CD4-positive, alpha-beta T cell (primary cell): ENCODE measurements at regions not wholly inside any gene's neighbourhood (a gene's known extent, or its start where the extent isn't known, plus 50 kb on each side); places are given as distances from the start of the nearest gene placed in this dataset.

Source experiments
- ATAC-seq: fragments of 200-7000 bp; cut with Tn5 transposase; one replicate; pipeline ENCODE4 v1.10.0; 2022; ENCODE audit warnings: mild to moderate bottlenecking; ENCODE audit not compliant: poor library complexity
- CTCF ChIA-PET: fragments of 350-600 bp; sonication (Branson Sonifier 250); formaldehyde crosslinking; loops from one replicate; lab custom pipeline; 2021; ENCODE audit warnings: antibody characterized with exemption, inconsistent platforms; lab: Charles Lee
- POLR2A ChIA-PET: fragments of 350-600 bp; sonication (Branson Sonifier 250); formaldehyde crosslinking; loops from one replicate; lab custom pipeline; 2021; ENCODE audit warnings: antibody characterized with exemption, inconsistent platforms; lab: Charles Lee
- DNase-seq, 14 experiments: peaks; one replicate each; pipeline ENCODE4 v3.0.0-alpha.2; 2013 to 2020; ENCODE audit warnings: mixed read lengths in 2 of 14
- H3K27ac ChIP-seq, 2 donors: one replicate each; pipeline versions ENCODE4 v1.5.1 to v1.7.0; 2013; ENCODE audit warnings: low read length in 2 of 2, low read depth in 1 of 2, mild to moderate bottlenecking in 1 of 2
- H3K27me3 ChIP-seq, 2 experiments: 1 replicate in 1 of 2; 2 replicates in 1 of 2; pipeline versions ENCODE4 v1.6.1 to v1.7.0; 2013; ENCODE audit warnings: low read length in 2 of 2, control low read depth in 1 of 2, mild to moderate bottlenecking in 1 of 2, moderate library complexity in 1 of 2; ENCODE audit not compliant: insufficient read depth in 2 of 2, control insufficient read depth in 1 of 2
- H3K36me3 ChIP-seq: one replicate; pipeline ENCODE4 v1.6.1; 2013; ENCODE audit warnings: low read length, control low read depth; ENCODE audit not compliant: insufficient read depth
- H3K4me1 ChIP-seq: one replicate; pipeline ENCODE4 v1.6.1; 2013; ENCODE audit warnings: low read length, control low read depth; ENCODE audit not compliant: insufficient read depth
- H3K4me3 ChIP-seq: one replicate; pipeline ENCODE4 v1.5.1; 2013; ENCODE audit warnings: mild to moderate bottlenecking, low read length, moderate library complexity
- H3K9me3 ChIP-seq, 2 experiments: 1 replicate in 1 of 2; 2 replicates in 1 of 2; pipeline versions ENCODE4 v1.6.1 to v1.7.0; 2013; ENCODE audit warnings: low read length in 2 of 2, mild to moderate bottlenecking in 2 of 2, control low read depth in 1 of 2, moderate library complexity in 1 of 2; ENCODE audit not compliant: control insufficient read depth in 1 of 2, insufficient read depth in 1 of 2
- H3K27ac Mint-ChIP-seq: one replicate; pipeline ENCODE4 v1.8.0; 2020; ENCODE audit warnings: mixed read lengths
- H3K27me3 Mint-ChIP-seq: one replicate; pipeline ENCODE4 v1.8.0; 2021; ENCODE audit warnings: mixed read lengths
- H3K36me3 Mint-ChIP-seq: one replicate; pipeline ENCODE4 v1.8.0; 2021; ENCODE audit warnings: low read depth, mixed read lengths
- H3K4me1 Mint-ChIP-seq: one replicate; pipeline ENCODE4 v1.8.0; 2021; ENCODE audit warnings: low read depth, mixed read lengths
- H3K4me3 Mint-ChIP-seq: one replicate; pipeline ENCODE4 v1.8.0; 2020; ENCODE audit warnings: mild to moderate bottlenecking, mixed read lengths
- H3K9me3 Mint-ChIP-seq: one replicate; pipeline ENCODE4 v1.8.0; 2020; ENCODE audit warnings: mixed read lengths
- CTCF ChIP-seq: fragments of 200-600 bp; IDR thresholded peaks from one replicate; pipeline ENCODE4 v1.8.0; 2022; ENCODE audit warnings: antibody characterized with exemption, mild to moderate bottlenecking
- intact Hi-C, 2 experiments: fragments of 100-400 bp; cut with DNase I in 1 of 2; cut with micrococcal nuclease in 1 of 2; formaldehyde crosslinking; loops; one replicate each; pipeline versions ENCODE4 v1.15.1 to v1.9.0; 2023 to 2025; cut with DNase I, micrococcal nuclease

GRCh38 chr6:220721-221475, 71.4 kb upstream of the DUSP22 start:
- no peaks in the 10 kb centered on the region for H3K36me3 ChIP-seq
- no peak overlapping the region for H3K27ac ChIP-seq
- no peak for DNase-seq
- intact Hi-C loops: no loop called here
- H3K4me3 ChIP-seq: no peak overlapping the region
- H3K9me3 ChIP-seq: peaks cover 0 to 4% of the 10 kb centered on the region in 2 experiments
- Mint-ChIP-seq H3K9me3 (no peaks in the 10 kb centered on the region), H3K4me3 (no peak overlapping the region), H3K27me3 (no peaks in the 10 kb centered on the region), H3K4me1 (peaks cover 31% of the 10 kb centered on the region), H3K36me3 (no peaks in the 10 kb centered on the region), H3K27ac (no peak overlapping the region)
- H3K27me3 ChIP-seq: no peaks in the 10 kb centered on the region
- ChIA-PET CTCF (interaction anchor here (3.2 kb wide), 1 partner anchor 31 kb away, joined by 13 read pairs; no protein-coding TSS in a partner anchor), POLR2A (interaction anchor here (1.0 to 1.3 kb wide), 2 partner anchors 12 to 50 kb away, joined by 4 read pairs; no protein-coding TSS in a partner anchor)
- ATAC-seq: no peak
- peaks cover 31% of the 10 kb centered on the region for H3K4me1 ChIP-seq
- TF ChIP-seq CTCF: no peak

GRCh38 chr6:221531-222349, 70.5 kb upstream of the DUSP22 start:
- Mint-ChIP-seq H3K27ac (no peak overlapping the region), H3K4me3 (no peak overlapping the region), H3K27me3 (no peaks in the 10 kb centered on the region), H3K9me3 (no peaks in the 10 kb centered on the region), H3K4me1 (peaks cover 38% of the 10 kb centered on the region), H3K36me3 (no peaks in the 10 kb centered on the region)
- Histone ChIP-seq H3K27ac (no peak overlapping the region), H3K4me1 (peaks cover 33% of the 10 kb centered on the region), H3K4me3 (no peak overlapping the region), H3K9me3 (peaks cover 0 to 4% of the 10 kb centered on the region in 2 experiments), H3K27me3 (no peaks in the 10 kb centered on the region), H3K36me3 (no peaks in the 10 kb centered on the region)
- ATAC-seq (no peak), DNase-seq (no peak)
- ChIA-PET POLR2A (interaction anchor here (1.0 to 1.3 kb wide), 2 partner anchors 12 to 49 kb away, joined by 4 read pairs; no protein-coding TSS in a partner anchor), CTCF (interaction anchor here (3.2 kb wide), 1 partner anchor 32 kb away, joined by 13 read pairs; no protein-coding TSS in a partner anchor)
- no peak for TF ChIP-seq CTCF
- intact Hi-C loops: no loop called here

- POLR2A ChIA-PET: interaction anchor here (0.7 kb wide), 1 partner anchor 278 kb away, joined by 3 read pairs; no protein-coding TSS in a partner anchor
- H3K27ac Mint-ChIP-seq: no peak overlapping the region
Observed at GRCh38 chr6:222468-222867, 69.8 kb upstream of the DUSP22 start.

More at GRCh38 chr6:222468-222867, 69.8 kb upstream of the DUSP22 start:
- peaks cover 33% of the 10 kb centered on the region for H3K4me1 ChIP-seq
- no peaks in the 10 kb centered on the region for H3K36me3 ChIP-seq
- Mint-ChIP-seq H3K4me3 (no peak overlapping the region), H3K4me1 (peaks cover 38% of the 10 kb centered on the region), H3K9me3 (no peaks in the 10 kb centered on the region), H3K36me3 (no peaks in the 10 kb centered on the region), H3K27me3 (no peaks in the 10 kb centered on the region)
- DNase-seq (no peak), ATAC-seq (no peak)
- no peak for TF ChIP-seq CTCF
- intact Hi-C loops: no loop called here
- H3K4me3 ChIP-seq: no peak overlapping the region
- no peaks in the 10 kb centered on the region for H3K27me3 ChIP-seq
- no peak overlapping the region for H3K27ac ChIP-seq
- H3K9me3 ChIP-seq: no peaks in the 10 kb centered on the region
- CTCF ChIA-PET: interaction anchor here (1.4 to 3.2 kb wide), 2 partner anchors 27 to 33 kb away, joined by 3 to 13 read pairs; no protein-coding TSS in a partner anchor
